GM19438 (cell line): ENCODE measurements at regions not wholly inside any gene's neighbourhood (a gene's known extent, or its start where the extent isn't known, plus 50 kb on each side); places are given as distances from the start of the nearest gene placed in this dataset.
"Not testable (repeated sequence)": the region's sequence is repeated elsewhere in the genome, so short reads cannot be mapped to it uniquely, and the experiment has no call there.

Source experiments
- ATAC-seq: cut with Tn5 transposase; IDR thresholded peaks from one replicate; pipeline ENCODE4 v1.9.1; 2021; ENCODE audit warnings: low read depth; ENCODE audit not compliant: unreplicated experiment

DNA sequence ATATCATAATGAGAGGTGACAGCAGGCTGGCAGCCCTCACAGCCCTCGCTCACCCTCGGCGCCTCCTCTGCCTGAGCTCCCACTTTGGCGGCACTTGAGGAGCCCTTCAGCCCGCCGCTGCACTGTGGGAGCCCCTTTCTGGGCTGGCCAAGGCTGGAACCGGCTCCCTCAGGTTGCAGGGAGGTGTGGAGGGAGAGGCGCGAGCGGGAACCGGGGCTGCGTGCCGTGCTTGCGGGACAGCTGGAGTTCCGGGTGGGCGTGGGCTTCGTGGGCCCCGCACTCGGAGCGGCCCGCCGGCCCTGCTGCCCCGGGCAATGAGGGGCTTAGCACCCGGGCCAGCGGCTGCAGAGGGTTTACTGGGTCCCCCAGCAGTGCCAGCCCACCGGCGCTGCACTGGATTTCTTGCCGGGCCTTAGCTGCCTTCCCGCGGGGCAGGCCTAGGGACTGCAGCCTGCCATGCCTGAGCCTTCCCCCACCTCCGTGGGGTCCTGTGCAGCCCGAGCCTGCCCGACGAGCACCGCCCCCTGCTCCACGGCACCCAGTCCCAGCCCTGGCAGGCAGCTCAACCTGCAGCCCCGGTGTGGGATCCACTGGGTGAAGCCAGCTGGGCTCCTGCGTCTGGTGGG, 147.7 kb downstream of the TLR4 start:
- not testable (repeated sequence) for ATAC-seq

DNA sequence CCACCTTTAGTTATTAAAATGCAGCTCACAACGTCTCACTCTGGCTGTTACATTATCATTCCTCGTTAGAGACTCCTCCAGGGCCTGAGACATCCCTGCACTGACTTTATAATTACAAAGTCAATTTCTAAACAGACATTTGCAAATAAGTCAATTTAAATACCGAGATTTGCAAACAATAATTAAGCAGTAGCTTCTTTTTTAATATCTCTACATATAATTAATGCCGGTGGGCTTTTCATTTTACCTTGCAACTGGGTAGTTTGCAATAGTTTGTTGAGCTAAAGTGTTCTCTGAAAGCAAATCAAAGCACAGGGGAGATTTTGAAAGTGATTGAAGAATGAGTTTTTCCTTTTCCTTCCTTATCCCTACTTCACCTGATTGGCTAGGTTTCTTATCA, 154.4 kb downstream of the TLR4 start:
- no peak for ATAC-seq

DNA sequence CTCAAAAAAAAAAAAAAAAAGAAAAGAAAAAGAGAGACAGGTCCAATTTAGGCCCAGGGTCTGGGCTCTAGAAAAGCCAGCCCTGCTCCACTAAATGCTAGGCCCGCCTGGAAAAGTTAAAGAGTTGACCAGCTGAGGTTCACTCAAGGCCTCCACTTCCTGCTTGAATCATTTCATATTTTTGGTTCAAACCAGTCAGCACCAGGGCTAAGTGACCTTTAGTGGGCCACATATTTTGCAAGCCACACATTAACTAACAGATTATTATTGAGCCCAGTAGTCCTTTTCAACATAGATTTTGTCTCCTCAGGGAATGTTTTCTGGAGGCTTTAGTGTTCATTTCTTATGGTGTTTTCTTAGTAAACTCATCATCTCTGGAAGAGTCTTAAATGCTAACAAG, 156.6 kb downstream of the TLR4 start:
- no peak for ATAC-seq

DNA sequence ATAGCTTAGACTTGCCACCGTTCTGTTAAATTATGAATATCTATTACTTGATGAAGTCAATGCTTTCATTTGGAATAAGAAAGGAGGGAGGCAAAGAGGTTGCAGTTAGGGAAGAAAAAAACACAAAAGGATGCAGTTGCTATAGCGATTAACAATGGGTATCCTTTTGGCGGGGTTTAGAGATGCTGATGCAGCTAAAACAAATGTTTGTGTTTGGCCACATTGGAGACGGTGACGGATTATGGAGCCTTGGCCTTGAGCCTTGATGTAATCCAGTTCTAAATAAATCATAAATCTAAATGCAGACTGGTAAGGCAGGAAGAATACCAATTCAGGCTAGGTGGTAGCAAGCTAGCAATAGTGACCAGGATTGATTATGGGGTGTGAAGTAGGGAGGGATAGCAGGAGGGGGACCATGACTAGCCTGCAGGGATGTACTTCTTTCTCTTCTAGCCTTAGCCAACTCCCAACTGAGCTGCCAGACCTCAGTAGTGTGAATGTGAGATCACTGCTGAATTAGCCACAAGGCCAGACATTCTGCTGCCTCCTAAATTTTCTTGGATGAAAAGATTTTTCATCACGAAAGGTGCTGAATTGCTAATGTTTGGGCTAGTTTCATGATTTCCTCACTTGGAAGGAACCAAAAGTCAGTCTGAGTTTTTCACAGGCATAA, 160.3 kb downstream of the TLR4 start:
- ATAC-seq: no peak

DNA sequence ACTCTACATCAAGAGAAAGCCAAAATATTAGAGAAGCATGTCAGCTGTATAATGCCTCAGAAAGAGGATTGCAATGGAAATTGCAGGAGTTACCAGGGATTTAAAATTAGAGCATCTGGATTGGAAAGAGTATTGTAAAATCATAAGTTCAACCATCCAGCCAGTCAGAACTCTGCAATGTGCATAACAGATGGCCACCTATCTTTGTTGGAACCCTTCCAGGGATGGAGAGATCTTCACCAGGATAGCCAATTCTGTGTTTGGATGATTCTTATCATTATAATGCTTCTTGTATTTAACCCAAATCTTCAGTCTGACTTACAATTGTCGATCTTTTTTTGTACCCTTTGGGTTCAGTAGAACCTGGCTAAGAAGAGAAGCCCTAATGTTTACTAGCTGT, 164.4 kb downstream of the TLR4 start:
- no peak for ATAC-seq

DNA sequence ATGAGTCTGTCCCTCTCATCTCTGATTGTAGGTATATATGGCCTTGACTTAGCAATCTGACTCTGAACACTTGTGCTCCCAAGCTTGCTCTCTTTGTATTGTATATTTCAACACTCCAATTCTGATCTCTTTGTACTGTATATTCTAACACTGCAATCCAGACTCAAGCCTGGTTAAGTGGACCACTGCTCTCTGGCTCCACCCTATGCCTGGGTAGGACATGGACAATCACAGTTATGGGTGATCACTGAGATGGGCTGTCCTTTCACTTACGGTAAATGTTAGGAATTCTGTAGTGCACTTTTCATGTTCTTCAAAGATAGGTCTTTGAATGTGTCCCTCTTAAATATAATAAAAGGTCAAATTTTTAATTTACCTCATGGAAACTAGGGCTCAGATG, 165.1 kb downstream of the TLR4 start:
- ATAC-seq: no peak

DNA sequence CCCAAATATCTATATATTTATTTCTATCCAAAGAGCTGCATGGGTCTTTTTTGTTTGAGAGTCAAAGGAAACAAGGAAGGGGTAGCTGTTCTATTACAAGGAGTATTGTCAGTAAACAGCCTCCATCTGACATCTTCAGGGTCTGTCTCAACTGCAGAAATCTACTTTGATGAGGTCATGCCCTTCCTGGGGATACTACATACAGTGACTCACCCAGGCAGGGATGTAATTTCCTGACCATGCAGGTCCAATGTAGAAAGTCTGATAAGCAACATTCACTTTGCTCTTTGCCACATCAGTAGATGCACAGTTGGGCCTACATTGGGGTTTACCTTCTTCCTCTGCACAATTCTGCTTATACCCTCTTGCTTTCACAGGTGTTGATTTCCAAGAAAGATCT, 165.5 kb downstream of the TLR4 start:
- no peak for ATAC-seq

DNA sequence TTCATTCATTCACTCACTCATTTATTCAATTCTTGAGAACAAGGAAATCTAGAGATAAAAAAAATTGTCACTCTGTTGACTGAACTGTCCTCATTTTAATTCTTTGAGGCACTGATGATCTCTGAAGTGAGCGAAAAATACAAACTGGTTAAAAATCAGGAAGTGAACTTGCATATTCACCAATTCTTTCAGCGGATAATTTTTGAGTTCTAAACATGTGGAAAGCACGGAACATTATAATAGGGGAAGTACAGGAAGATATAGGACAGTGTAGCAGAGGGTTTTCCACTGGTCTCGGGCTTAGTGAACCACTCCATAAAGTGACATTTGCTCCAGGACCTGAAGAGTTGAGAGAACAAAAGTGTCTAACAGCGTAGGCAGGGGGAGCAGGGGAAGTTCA, 169.5 kb downstream of the TLR4 start:
- no peak for ATAC-seq

DNA sequence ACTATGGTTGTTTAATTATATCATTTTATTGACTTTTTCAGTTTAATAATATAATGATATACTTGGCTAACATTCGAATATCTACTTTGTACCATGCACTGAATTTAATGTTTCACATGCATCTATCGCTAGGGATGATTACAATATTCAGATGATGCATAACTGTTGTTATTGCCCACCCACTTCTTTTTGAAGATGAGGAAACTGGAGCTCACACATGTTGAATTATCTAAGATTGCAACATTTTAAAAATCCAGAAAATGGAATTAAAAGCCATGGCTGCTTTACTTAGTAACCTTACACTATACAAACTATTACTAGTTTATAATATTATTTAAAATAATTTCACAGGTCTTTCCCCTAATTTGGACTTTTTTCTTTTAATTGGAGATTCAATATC, 171.7 kb downstream of the TLR4 start:
- no peak for ATAC-seq

DNA sequence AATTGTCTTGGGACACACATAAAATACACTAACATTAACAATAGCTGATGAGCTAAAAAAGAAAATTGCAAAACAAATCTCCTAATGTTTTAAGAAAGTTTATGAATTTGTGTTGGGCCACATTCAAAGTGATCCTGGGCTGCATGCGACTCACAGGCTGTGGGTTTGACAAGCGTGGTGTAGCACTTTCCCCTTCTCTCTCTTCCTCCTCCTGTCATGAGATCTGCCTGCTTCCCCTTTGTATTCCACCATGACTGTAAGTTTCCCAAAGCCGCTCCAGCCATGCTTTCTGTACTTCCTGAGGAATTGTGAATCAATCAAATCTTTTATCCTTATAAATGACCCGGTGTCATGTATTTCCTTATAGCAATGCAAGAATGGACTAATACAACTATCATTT, 178.0 kb downstream of the TLR4 start:
- ATAC-seq: no peak

DNA sequence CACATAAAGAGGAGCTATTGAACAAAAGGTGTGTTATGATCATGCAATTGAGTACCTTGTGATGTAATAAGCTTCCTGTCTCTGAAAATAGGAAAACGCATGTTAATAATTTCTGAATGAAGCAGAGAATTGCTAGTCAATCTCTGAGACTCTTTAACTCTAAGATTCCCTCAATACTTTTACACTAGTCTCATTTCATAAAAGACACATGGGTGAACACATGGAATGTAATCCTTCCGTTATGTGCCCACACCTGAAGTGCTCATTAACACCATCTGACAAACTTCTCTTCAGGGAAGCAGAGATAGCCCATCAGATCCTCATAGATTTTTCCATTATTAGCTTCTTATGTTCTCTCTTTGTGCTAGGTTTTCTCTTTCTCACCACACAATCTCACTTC, 182.4 kb downstream of the TLR4 start:
- no peak for ATAC-seq

DNA sequence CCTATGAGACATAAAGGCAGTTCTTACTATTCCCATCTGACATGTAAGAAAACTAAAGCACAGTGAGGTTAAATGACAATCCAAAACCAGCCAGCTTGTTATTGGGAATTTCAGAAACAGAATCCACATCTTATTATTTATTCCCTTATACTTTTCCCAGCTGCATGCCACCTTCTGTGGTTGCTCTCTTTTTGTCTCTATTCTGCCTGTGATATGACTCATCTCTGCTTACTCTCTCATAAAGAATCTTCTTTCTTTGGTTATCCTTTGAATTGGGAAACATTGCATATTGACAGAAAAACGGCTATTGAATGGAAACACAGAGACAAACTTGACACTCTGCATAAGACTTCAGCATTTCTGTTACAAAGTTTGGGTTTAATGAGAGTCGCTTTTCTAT, 183.2 kb downstream of the TLR4 start:
- no peak for ATAC-seq

DNA sequence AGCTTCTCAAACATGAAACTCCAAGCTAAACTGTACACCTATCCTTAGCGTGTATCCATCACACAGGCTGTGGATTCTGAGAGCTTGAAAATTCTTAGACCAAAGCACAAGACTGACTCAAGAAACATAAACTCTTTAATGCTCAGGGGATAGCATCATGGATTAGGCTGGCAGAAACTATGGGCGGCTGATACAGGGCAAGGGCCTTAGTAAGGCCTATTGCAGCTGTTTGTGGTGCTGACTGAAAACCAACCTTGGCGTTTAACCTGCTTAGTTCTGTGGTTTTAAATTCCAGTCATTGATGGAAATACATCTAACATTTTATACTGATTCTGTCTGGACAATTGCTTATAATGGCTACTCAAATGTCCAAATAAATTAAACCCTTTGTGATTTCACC, 183.7 kb downstream of the TLR4 start:
- ATAC-seq: no peak

DNA sequence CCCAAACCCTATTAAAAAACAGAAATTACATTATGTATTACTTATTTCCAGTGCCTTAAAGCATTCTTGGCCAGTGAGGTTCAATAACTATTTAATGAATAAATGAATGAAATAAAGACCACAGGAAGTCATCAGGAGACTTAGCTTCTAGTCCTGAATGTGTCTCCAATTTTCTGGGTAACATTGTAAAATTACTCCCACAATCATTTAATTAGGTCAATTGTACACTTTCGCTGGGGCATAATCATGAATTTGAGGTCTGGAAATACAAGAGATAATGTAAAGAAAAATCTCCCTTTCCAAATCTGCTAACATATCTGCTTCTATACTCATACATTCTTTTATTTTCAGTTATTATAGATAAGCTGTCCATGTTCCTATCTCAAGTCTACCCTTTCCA, 199.2 kb downstream of the TLR4 start:
- ATAC-seq: no peak

DNA sequence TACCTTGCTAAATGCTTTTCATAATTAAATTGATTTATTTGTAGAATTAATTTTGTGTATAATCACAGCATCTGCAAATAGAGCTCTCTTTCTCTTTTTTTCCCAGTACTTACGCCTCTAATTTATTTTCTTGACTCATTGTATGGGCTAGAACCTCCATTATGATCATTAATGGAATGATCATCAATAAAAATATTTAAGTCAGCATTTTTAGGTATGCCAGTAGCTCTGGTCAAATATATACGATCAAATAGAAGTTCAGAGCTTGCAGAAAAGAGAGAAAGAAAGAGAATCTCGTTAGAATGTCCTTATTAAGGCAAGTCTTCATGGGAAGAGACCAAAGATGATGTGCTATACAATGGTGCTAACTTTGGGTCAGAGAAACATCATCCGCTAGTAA, 202.6 kb downstream of the TLR4 start:
- no peak for ATAC-seq

DNA sequence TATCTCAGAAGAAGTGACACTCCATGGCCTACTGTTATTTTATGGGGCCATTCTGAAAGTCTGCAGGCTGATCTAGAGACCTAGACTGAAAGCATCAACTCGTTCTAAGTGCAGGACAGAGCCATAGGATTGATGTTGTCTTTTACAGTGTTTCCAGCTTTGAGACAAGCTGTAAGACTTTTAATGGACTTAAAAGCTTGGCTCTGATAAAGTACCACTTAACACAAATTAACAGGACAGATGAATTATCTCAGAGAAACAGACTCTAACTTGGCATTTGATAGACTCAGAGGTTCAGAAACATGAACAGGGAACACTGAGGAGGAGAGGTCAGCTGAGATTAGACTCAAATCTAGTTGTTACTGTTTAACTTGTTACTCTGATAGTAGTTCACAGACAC, 203.2 kb downstream of the TLR4 start:
- no peak for ATAC-seq

DNA sequence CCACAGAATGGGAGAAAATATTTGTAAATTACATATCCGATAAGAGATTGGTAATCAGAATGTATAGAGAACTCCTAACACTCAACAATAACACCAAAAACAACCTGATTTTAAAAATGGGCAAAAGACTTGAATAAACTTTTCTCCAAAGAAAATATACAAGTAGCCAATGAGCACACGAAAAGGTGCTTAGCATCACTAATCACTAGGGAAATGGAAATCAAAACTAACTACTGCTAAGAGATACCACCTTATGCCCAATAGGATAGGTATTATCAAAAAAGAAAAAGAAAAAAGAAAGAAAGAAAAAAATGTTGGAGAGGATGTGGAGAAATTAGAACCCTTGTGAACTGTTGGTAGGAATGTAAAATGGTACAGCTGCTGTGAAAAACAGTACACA, 212.1 kb downstream of the TLR4 start:
- ATAC-seq: no peak

DNA sequence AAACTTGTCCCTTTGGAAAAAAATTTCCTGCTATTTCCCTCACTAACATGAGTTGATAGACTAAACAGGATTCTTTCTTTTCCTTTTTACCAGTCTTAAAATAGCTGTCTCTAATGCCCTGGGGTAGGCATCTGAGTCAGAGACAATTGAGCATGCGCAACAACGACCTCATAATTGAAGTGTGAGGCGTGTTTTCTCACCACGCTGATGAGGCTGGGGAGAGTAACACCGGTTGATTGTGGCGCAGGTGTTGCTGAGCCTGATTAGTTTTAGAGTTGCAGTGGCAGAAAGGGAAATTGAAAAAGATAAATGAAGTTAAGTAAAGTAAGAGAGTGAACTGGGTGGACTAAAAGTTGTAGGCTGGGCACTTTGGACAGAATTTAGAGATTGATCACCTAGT, 213.7 kb downstream of the TLR4 start:
- ATAC-seq: no peak

DNA sequence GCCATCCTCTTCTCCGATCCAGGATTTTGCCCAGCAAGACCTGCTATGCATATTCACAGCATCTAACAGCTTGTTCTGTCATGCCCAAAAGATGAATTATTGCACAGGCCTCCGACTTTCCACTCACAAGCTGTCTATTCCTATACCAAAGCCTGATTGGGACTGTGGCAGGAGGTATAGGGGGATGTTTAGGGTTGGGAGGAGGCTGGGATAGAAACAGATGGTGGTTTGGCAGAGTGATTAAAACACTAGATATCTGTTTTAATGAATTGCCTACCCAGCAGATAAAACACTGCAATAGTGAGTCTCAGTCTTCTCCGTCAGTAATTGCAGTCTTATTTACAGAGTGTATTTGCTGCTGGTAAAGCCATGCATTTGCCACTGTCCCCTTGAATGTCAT, 215.3 kb downstream of the TLR4 start:
- ATAC-seq: no peak

DNA sequence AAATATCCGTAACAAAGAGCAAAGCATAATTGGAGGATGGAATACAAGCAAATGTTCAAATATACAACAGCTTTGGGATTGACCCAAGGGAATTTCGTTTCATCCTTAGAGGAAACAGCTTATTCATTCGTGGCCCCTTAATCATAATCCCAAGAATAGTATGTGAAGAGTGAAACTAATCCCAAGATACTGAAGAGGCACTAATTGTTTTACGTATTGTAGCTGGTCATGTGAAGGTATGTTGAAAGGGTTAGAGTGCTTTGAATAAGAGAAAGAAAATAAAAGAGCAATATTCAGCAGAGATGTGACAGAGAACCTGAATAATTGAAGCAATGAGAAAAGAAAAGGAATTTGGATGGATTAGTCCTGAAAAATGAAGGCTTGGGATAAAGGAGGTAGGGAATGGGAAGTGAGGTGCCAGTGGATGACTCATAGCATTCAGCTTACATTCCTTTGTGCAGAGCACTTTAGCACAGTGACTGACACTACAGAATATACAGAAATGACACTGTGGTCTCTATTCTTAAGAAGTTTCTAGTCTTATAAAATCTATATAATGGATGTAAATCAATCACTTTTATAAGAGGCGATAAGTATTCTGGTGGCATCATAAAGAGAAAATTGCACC, 221.9 kb downstream of the TLR4 start:
- ATAC-seq: no peak

DNA sequence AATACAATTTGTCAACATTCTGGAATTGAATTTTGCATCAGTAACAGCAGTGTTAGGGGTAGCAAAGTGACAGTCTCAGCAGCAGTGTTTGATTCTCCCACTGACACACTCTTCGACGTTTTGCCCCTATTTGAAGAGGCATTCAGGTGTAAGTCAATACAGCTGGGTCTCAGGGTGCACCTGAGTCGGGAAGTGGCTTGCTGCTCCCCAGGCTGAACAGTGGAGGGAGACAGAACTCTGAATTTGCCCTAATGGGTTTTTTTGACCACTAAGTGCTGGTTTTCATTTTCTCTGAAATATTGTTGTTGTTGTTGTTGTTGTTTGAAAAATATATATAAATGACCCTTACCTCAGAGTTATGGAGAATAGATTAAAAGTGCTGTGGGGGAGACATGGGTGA, 223.2 kb downstream of the TLR4 start:
- ATAC-seq: no peak

DNA sequence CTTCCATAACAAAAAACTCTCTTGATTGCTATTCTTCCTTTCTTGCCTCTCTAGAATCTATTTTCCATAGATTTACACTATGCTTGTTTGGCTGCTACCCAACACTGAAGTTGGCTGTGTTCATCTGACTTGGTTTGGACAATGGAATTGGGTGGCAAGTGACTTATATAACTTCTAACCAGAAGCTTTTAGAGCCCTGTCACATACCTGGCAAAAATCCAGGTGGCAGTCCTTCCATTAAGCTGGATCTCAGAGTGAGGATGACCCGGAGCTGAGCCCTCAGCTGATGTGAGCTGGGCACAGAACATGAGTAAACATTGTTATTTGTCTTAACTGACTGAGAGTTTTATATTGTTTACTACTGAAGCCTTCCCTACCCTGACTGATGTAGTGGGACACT, 225.7 kb downstream of the TLR4 start:
- no peak for ATAC-seq
